Fibroblast of the aortic adventitia (primary cell): ENCODE measurements at regions not wholly inside any gene's neighbourhood (a gene's known extent, or its start where the extent isn't known, plus 50 kb on each side); places are given as distances from the start of the nearest gene placed in this dataset.

Experiments used
- DNase-seq: peaks from one replicate; pipeline ENCODE4 v3.0.0-alpha.2; 2010; ENCODE audit warnings: low read depth
- H3K4me3 ChIP-seq: 2 replicates; pipeline ENCODE4 v1.5.1; 2011; ENCODE audit warnings: low read depth, mild to moderate bottlenecking, control low read depth, low read length, moderate library complexity
- CTCF ChIP-seq: IDR thresholded peaks from 2 replicates; pipeline ENCODE4 v1.5.1; 2011; ENCODE audit warnings: mild to moderate bottlenecking, low read length, control low read depth, inconsistent platforms; ENCODE audit not compliant: insufficient read depth

DNA sequence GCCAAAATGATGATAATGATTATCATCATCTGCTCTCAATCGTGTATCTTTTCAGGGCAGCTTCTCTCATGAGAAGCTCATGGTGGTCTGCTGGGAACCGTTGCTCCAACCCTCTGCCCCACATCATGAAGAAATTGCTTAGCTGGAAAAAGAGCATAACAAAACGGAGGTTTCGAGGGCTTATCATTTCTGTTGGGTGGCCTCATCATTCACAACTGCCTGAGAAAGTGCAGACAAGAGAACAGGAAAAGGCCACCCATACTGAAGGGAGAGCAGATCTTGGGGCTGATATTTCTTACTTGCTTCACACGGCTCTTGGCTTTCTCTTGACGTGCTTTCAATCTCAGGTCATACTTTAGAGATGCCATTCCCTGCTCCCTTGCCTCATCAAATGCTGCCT is 471.6 kb downstream of the CD83 start:
- no peak for DNase-seq
- TF ChIP-seq CTCF = no peak
- H3K4me3 ChIP-seq = no peak overlapping the region

- no peak for DNase-seq
- no peak for TF ChIP-seq CTCF
- no peak overlapping the region for H3K4me3 ChIP-seq
Measured at GRCh38 chr6:14590586-14590985, 473.0 kb downstream of the CD83 start.

DNA sequence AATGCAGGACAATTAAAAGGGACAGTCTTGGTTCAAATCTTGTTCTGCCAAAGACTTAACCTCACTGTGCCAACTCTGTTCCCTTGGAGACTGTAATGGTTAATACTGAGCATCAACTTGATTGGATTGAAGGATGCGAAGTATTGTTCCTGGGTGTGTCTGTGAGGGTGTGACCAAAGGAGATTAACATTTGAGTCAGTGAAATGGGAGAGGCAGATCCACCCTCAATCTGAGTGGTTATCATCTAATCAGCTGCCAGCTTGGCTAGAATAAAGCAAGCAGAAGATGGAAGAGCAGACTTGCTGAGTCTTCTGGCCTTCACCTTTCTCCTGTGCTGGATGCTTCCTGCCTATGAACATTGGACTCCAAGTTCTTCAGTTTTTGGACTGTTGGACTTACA is 474.4 kb downstream of the CD83 start:
- no peak for DNase-seq
- H3K4me3 ChIP-seq = no peak overlapping the region
- TF ChIP-seq CTCF = no peak

GRCh38 chr6:14593286-14593685 is 475.7 kb downstream of the CD83 start:
- H3K4me3 ChIP-seq = no peak overlapping the region
- TF ChIP-seq CTCF = no peak
- no peak for DNase-seq

- TF ChIP-seq CTCF = no peak
- no peak for DNase-seq
- H3K4me3 ChIP-seq = no peak overlapping the region
Measured at GRCh38 chr6:14595751-14596150, 478.2 kb downstream of the CD83 start.

DNA sequence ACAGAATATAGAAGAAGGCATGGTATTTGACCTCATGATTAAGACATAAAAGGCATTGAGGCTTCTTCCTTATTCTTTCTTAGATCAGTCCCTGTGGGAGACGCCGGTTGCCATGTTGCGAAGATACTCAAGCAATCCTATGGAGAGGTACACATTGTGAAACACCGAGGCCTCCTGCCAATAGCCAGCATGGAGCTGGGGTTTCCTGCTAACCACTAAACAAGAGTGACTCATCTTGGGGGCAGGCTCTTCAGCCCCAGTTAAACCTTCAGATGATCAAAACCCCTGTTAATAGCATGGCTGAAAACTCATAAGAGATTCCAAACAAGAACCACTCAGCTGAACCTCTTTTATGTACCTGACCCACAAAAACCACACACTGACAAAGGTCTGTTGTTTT is 478.8 kb downstream of the CD83 start:
- DNase-seq = peak; percentile 19
- no peak for TF ChIP-seq CTCF
- no peak overlapping the region for H3K4me3 ChIP-seq

GRCh38 chr6:14597090-14597489 is 479.5 kb downstream of the CD83 start:
- no peak for TF ChIP-seq CTCF
- DNase-seq = no peak
- H3K4me3 ChIP-seq = no peak overlapping the region
